GM12865 (cell line): ENCODE measurements at regions not wholly inside any gene's neighbourhood (a gene's known extent, or its start where the extent isn't known, plus 50 kb on each side); places are given as distances from the start of the nearest gene placed in this dataset.
A peak's percentile ranks its signal among the peaks of the same experiment; 100 is the strongest.

Experiments
- DNase-seq: peaks from one replicate; pipeline ENCODE4 v3.0.0; 2010; ENCODE audit warnings: low read depth
- H3K4me3 ChIP-seq: 2 replicates; pipeline ENCODE4 v1.5.1; 2011; ENCODE audit warnings: mild to moderate bottlenecking, low read depth, low read length, control low read depth
- TF ChIP-seq, protein P1 (sequence below): IDR thresholded peaks from 2 replicates; pipeline ENCODE4 v1.5.1; 2011; ENCODE audit warnings: low read length, control low read depth, low read depth, inconsistent platforms; ENCODE audit not compliant: insufficient read depth; ENCODE audit errors: missing control alignments

DNA sequence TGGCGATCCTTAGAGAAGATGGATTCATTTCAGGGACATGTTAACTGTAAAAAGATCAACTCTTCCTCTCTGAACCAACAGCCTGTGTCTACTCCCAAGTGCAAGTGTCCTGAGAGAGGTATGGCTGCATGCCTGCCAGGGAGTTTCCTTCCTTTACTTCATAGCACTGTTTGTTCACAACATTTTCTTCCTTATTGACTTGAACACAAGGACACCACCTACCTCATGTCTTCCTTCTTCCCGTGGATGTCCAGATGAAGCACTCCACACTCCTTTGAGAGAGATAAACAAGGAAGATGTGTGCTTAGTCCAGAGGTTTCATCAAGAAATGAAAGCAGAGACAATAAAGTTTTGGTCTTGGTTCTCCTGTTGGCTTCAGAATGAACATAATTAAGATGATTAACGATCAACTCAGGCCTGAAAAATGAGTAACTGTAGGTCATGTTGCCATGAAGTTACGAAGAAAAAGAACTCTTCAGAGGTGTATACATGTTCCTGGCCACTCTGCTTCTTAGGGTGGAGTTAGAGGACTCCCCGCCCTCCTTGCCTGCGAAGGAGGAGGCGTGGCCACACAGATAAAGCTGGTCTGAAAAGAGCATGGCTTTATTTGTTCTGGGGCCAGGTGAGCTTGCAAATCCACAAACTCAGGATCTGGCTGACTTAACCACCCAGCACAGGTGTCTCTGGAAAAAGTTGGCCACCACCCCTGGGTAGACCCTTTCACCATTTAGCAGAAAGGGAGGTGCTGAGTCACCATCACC, 155.0 kb upstream of the KCTD1 start:
- TF ChIP-seq, protein P1, sequence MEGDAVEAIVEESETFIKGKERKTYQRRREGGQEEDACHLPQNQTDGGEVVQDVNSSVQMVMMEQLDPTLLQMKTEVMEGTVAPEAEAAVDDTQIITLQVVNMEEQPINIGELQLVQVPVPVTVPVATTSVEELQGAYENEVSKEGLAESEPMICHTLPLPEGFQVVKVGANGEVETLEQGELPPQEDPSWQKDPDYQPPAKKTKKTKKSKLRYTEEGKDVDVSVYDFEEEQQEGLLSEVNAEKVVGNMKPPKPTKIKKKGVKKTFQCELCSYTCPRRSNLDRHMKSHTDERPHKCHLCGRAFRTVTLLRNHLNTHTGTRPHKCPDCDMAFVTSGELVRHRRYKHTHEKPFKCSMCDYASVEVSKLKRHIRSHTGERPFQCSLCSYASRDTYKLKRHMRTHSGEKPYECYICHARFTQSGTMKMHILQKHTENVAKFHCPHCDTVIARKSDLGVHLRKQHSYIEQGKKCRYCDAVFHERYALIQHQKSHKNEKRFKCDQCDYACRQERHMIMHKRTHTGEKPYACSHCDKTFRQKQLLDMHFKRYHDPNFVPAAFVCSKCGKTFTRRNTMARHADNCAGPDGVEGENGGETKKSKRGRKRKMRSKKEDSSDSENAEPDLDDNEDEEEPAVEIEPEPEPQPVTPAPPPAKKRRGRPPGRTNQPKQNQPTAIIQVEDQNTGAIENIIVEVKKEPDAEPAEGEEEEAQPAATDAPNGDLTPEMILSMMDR = no peak
- no peak overlapping the region for H3K4me3 ChIP-seq
- DNase-seq = peak; percentile 27

DNA sequence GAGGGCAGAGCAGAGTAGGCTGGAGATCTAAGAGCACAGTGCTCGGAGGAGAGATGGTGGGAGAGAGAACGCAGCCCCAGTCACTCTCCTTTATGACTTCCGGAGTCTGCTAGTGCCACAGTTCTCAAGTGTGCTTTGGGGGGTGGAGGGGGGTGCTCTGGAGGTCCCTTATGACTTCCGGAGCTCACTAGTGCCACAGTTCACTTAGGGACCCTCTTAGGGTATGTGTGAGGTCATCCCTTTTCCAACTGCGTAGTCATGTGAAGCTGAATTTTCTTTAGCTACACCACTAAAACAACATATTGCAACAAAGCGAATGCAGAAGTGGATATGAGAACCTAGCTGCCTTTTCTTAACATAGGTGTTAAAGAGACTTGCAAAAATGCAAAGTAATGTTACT, 153.7 kb upstream of the KCTD1 start:
- H3K4me3 ChIP-seq = no peak overlapping the region
- DNase-seq = peak; percentile 17
- TF ChIP-seq, protein P1 = no peak

DNA sequence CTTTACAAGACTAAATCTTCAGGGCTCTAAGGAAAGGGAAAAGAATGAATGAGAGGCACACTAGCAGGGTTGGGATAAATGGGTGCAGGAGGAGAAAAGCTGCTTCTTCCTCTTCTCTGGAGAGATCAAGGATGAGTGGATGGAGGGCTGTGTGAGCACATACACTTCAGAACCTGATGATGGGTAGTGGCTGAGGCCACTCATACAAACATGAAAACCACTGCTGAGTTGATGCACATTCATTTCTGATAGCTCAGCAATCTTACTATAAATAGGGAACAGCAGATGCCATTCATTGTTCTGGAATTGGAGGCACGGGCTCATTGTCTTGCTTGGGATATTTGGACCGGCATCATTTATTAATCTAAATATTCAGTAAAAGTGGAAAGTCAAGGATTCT, 152.4 kb upstream of the KCTD1 start:
- DNase-seq = no peak
- H3K4me3 ChIP-seq = no peak overlapping the region
- TF ChIP-seq, protein P1 = no peak

- no peak overlapping the region for H3K4me3 ChIP-seq
- peak; percentile 43 for DNase-seq
- TF ChIP-seq, protein P1 = no peak
Observed at GRCh38 chr18:26700201-26700600, 151.8 kb upstream of the KCTD1 start.

DNA sequence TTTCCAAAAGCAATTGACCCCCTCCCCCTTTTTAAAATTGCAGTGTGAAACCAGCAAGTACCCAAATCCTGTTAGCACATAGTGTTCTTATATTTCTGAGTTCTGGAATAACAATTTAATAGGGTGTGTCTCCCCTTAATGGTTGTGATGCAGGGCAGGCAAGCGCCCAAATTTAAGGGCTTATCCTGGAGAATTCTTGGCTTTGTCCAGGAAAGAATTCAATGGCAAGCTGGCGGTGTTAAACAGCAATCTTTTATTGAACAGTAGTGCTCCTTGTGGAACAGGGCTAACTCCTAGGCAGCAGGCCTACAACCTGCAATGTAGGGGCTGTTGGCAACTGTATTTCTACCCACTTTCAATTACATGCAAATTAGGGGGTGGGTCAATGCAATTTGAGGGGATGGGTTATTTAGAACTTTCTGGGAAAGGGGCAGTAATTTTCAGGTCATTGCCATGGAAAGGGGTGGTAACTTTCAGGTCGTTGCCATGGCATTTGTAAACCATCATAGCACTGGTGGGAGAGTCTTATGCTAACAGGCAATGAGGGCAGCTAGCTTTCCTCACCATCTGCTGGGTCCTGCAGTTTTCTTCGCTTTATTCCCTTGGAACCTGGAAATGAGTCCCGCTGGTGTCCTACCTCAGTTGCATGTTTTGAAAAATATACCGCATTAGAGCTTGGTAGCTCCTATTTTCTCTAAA, 149.0 kb upstream of the KCTD1 start:
- TF ChIP-seq, protein P1 = no peak
- no peak for DNase-seq
- no peak overlapping the region for H3K4me3 ChIP-seq

GRCh38 chr18:26696786-26697185, 148.4 kb upstream of the KCTD1 start:
- H3K4me3 ChIP-seq = no peak overlapping the region
- TF ChIP-seq, protein P1 = no peak
- DNase-seq = no peak
